ENCODE measurements at regions not wholly inside any gene's neighbourhood (a gene's known extent, or its start where the extent isn't known, plus 50 kb on each side); places are given as distances from the start of the nearest gene placed in this dataset.
A peak's percentile ranks its signal among the peaks of the same experiment; 100 is the strongest.

DNA sequence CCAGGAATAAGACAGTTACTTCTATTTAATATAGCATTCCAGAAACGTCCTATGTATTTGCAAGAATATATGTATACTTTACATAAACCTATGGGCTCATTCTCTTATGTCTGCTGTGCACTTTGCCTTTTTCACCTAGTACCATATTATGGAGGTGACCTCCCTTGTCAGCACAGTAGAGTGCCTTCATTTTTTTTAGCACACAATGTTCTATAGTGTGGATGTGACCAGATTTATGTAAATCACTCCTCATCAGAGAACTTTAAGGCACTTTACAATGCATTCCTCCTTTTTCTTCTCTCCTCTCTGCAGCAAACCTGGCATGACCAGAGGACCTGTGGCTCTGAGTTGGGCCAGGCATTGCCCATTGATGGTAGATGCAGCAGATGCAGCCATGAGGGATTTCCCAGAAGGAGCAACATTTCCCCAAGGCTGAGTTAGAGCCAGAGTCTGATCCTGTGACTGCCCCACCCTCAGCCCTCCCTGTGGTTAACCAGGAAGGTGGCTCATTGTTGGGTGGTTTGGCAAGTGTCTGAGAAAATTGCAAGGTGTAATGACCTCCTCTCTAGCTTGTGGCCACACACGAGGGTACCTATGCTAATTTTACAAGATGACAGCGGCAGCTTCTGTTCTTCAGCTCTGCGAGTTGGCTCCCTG, 76.5 kb upstream of the DLX2 start:
- H3K4me1 Mint-ChIP-seq: peaks cover 11% of the 10 kb centered on the region
- ATAC-seq (no peak), DNase-seq (peak; percentile 32)
- no peak overlapping the region for H3K4me3 Mint-ChIP-seq
- CTCF ChIA-PET: interaction anchor here (0.8 to 1.6 kb wide), 5 partner anchors 15 to 383 kb away, joined by 3 to 4 read pairs (median 4); no protein-coding TSS in a partner anchor
- no peaks in the 10 kb centered on the region for H3K36me3 Mint-ChIP-seq (ENCODE audit: low read depth)
- intact Hi-C loops (cut with DNase I, micrococcal nuclease): no loop called here
- H3K27me3 Mint-ChIP-seq: no peaks in the 10 kb centered on the region
- H3K9me3 Mint-ChIP-seq (ENCODE audit: low read depth): no peaks in the 10 kb centered on the region
- POLR2A ChIA-PET: no interaction called here
- no peak overlapping the region for H3K27ac Mint-ChIP-seq

DNA sequence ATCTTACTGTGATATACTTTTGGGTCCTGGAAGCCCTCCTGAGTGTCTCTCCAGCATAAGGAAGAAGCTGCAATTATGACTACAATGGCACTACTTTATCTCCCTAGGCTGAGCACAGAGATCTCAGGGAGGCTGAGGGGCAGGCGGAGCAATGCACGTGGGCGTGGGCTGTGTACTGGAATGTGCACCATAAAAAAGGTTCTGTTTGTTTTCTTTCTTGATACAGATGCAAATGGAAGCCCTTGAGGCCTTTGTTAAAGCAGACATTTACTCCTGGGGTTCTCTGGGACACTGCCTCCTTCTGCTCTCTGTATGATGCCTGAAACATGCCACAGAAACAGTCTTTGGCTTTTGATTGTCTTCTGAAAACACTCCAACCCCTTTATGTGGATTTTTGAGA, 79.1 kb upstream of the DLX2 start:
- H3K4me3 Mint-ChIP-seq: no peak overlapping the region
- intact Hi-C loops (cut with DNase I, micrococcal nuclease): no loop called here
- H3K9me3 Mint-ChIP-seq (ENCODE audit: low read depth): peaks cover 8% of the 10 kb centered on the region
- ATAC-seq (no peak), DNase-seq (no peak)
- ChIA-PET CTCF (interaction anchor here (0.5 to 1.6 kb wide), 3 partner anchors 54 to 648 kb away, joined by 3 to 4 read pairs (median 3); no protein-coding TSS in a partner anchor), POLR2A (no interaction called here)
- H3K36me3 Mint-ChIP-seq (ENCODE audit: low read depth): no peaks in the 10 kb centered on the region
- H3K4me1 Mint-ChIP-seq: peaks cover 11% of the 10 kb centered on the region
- H3K27ac Mint-ChIP-seq: no peak overlapping the region
- H3K27me3 Mint-ChIP-seq: no peaks in the 10 kb centered on the region

DNA sequence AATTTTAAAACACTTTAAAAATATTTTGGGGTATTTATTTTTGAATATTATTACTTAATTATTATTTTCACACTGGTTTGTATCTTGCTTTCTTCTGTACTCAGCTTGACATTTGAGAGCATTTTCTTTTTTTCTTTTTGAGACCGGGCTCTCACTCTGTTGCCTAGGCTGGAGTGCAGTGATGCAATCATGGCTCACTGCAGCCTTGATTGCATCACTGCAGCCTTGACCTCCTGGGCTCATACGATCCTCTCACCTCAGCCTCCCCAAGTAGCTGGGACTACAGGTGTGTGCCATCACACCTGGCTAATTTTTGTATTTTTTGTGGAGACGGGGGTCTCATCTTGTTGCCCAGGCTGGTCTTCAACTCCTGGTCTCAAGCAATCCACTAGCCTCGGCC, 79.9 kb upstream of the DLX2 start:
- H3K36me3 Mint-ChIP-seq (ENCODE audit: low read depth): no peaks in the 10 kb centered on the region
- ATAC-seq: no peak

DNA sequence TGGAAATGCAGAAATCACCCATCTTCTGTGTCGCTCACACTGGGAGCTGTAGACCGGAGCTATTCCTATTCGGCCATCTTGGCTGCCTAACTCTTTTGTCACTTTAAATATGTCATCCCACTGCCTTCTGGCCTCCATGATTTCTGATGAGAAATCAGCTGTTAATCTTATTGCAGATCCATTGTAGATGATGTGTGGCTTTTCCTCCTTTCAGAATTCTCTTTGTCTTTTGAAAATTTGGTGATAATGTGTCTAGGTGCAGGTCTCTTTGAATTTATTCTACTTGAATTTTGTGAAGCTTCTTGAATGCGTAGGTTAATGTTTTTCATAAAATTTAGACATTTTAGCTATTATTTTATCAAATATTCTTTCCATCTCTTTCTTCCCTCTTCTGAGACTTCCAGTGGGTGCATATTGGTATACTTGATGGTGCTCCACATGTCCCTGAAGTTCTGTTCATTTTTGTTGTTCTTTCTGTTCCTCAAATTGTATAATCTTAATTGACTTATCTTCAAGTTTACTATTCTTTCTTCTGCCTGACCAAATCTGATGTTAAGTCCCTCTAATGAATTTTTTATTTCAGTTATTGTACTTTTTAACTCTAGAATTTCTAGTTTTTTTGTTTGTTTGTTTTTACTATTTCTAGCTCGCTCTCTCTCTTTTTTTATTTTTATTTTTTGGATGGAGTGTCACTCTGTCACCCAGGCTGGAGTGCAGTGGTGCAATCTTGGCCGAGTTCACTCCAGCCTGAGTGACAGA, 90.8 kb upstream of the DLX2 start:
- intact Hi-C loops (cut with DNase I, micrococcal nuclease): no loop called here
- Mint-ChIP-seq H3K4me1 (peaks cover 13% of the 10 kb centered on the region), H3K36me3 (ENCODE audit: low read depth) (peaks cover 18% of the 10 kb centered on the region), H3K4me3 (no peak overlapping the region), H3K27me3 (peaks cover 28% of the 10 kb centered on the region), H3K27ac (no peak overlapping the region), H3K9me3 (ENCODE audit: low read depth) (peaks cover 25% of the 10 kb centered on the region)
- ATAC-seq (no peak), DNase-seq (no peak)
- ChIA-PET POLR2A (interaction anchor here (0.6 kb wide), 1 partner anchor 401 kb away, joined by 3 read pairs; no protein-coding TSS in a partner anchor), CTCF (interaction anchor here (0.6 to 1.3 kb wide), 3 partner anchors 12 to 272 kb away, joined by 3 to 8 read pairs (median 3); no protein-coding TSS in a partner anchor)

More for the DNA sequence above, 79.9 kb upstream of the DLX2 start:
- Mint-ChIP-seq H3K27ac (no peak overlapping the region), H3K27me3 (no peaks in the 10 kb centered on the region), H3K4me1 (peaks cover 11% of the 10 kb centered on the region), H3K4me3 (no peak overlapping the region), H3K9me3 (ENCODE audit: low read depth) (peaks cover 8% of the 10 kb centered on the region)
- POLR2A ChIA-PET: no interaction called here
- CTCF ChIA-PET: interaction anchor here (1.5 to 1.6 kb wide), 2 partner anchors 55 to 279 kb away, joined by 3 to 4 read pairs; no protein-coding TSS in a partner anchor
- intact Hi-C loops (cut with DNase I, micrococcal nuclease): no loop called here
- DNase-seq: no peak

DNA sequence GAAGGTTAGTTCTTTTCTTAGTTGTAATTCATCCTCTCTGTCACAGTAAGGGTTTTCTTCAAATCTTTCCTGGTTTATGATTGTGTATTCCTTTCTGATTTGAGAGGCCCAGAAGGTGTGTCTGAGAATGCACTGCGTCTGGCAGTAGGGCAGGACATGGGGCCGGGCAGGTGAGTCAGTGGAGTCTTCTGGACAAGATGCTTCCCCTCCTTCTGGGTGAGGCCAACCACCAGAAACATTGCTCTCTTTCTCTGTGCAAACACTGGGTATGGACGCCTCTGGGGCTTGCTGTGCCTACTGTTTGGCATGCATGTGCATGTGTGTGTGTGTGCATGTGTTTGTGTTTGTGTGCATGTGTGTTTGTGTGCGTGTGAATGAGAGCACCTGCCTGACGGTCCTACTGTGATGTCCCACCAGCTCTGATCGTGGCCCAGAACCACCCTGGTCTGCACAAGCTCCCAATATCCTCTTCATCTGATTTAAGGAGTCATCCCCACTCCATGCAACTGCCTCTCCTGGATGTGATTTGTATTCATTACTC, 93.2 kb upstream of the DLX2 start:
- DNase-seq (no peak), ATAC-seq (no peak)
- Mint-ChIP-seq H3K9me3 (ENCODE audit: low read depth) (peaks cover 28% of the 10 kb centered on the region), H3K27ac (no peak overlapping the region), H3K4me3 (no peak overlapping the region), H3K4me1 (peaks cover 13% of the 10 kb centered on the region), H3K27me3 (peaks cover 34% of the 10 kb centered on the region), H3K36me3 (ENCODE audit: low read depth) (peaks cover 21% of the 10 kb centered on the region)
- POLR2A ChIA-PET: no interaction called here
- intact Hi-C loops (cut with DNase I, micrococcal nuclease): loop anchor here (2.0 to 5.0 kb wide), 2 partner anchors 56 to 267 kb away; no protein-coding TSS in a partner anchor
- CTCF ChIA-PET: interaction anchor here (2.2 kb wide), 1 partner anchor 22 kb away, joined by 5 read pairs; no protein-coding TSS in a partner anchor

DNA sequence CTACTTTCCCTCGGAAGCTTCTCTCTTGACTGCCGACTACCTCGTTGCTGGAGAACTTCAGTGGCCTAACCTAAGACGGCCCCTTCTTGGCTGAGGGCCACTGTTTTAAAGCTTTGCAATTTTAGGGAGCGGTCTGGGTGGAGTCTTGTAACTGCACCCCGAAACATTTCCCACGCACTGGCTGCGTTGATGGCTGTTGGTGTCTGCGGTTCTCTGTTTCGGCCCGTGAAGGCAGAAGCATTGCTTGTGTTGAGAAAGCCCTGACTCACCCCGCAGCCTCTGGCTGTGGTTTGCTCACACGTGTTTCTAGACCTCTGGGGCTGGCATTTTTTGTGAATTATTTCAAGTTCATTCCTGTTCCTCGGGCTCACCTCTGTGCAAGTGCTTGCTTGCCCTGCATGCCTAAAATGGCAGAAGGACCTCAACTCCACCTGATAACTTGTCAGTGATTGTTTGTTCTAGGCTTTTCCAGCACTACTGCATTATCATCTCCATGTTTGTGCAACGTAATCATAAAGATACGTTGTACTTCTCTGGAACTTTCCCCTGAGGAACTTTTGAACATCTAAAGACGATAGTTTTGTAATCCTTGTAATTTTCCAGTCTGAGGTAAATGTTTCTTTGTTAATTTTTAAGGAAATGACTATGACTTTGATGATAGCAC, 94.2 kb upstream of the DLX2 start:
- ChIA-PET POLR2A (no interaction called here), CTCF (interaction anchor here (0.8 to 2.2 kb wide), 4 partner anchors 23 to 272 kb away, joined by 3 to 6 read pairs (median 4); no protein-coding TSS in a partner anchor)
- intact Hi-C loops (cut with DNase I, micrococcal nuclease): loop anchor here (2.0 to 5.0 kb wide), 2 partner anchors 55 to 266 kb away; no protein-coding TSS in a partner anchor
- Mint-ChIP-seq H3K9me3 (ENCODE audit: low read depth) (peaks cover 28% of the 10 kb centered on the region), H3K4me1 (peaks cover 13% of the 10 kb centered on the region), H3K4me3 (no peak overlapping the region), H3K27ac (no peak overlapping the region), H3K36me3 (ENCODE audit: low read depth) (peaks cover 21% of the 10 kb centered on the region), H3K27me3 (peaks cover 32% of the 10 kb centered on the region)
- ATAC-seq (peak; percentile 96), DNase-seq (peak; percentile 84)

DNA sequence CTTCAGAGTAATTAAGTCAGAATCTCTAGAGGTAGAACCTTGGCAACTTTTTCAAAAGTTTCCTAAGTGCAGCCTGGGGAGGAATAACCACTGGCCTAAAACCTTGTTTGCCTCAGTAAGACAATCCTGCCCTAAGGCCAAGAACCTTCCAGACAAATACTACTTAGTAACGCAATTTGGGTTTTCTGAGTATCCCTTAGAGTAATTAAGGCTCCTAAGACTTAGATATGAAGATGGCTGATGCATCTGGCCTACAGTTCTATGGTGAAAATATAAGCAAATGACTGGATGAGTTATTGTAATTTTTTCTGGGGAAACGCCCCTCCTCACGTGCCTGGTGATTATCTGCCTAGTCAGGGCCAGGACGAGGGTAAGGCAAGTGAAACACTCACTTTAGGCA, 95.7 kb upstream of the DLX2 start:
- H3K27me3 Mint-ChIP-seq: peaks cover 31% of the 10 kb centered on the region

DNA sequence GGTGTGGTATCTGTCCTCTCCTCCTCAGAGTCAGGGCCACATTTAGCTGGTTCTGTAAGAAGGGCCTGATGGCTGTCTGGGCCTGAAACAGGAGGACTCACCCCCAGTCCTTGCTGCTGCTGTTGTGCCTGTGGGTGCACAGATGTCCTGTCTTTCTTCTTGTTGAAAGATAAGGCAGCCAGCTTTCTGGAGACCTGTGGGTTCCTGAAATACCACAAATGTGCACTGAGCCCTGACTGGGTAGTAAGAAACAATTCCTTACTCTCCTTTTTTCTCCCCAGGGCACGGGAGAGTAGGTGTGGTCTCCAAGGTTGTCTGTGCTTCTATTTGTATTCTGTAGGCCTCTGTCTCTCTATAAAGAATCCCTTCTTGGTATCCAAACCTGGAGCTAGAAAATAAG, 96.2 kb upstream of the DLX2 start:
- Mint-ChIP-seq H3K4me3 (no peak overlapping the region), H3K27me3 (peaks cover 31% of the 10 kb centered on the region), H3K9me3 (ENCODE audit: low read depth) (peaks cover 21% of the 10 kb centered on the region), H3K36me3 (ENCODE audit: low read depth) (peaks cover 16% of the 10 kb centered on the region), H3K27ac (no peak overlapping the region), H3K4me1 (peaks cover 13% of the 10 kb centered on the region)
- intact Hi-C loops (cut with DNase I, micrococcal nuclease): loop anchor here in 1 of 2 experiments (5.0 kb wide), 1 partner anchor 53 kb away; no protein-coding TSS in a partner anchor
- ATAC-seq (no peak), DNase-seq (no peak)
- ChIA-PET POLR2A (interaction anchor here (0.6 kb wide), 1 partner anchor 232 kb away, joined by 3 read pairs; no protein-coding TSS in a partner anchor), CTCF (interaction anchor here (0.7 to 1.1 kb wide), 3 partner anchors 23 to 262 kb away, joined by 3 to 4 read pairs (median 3); no protein-coding TSS in a partner anchor)

More for the DNA sequence above, 95.7 kb upstream of the DLX2 start:
- ChIA-PET POLR2A (no interaction called here), CTCF (no interaction called here)
- Mint-ChIP-seq H3K36me3 (ENCODE audit: low read depth) (peaks cover 19% of the 10 kb centered on the region), H3K9me3 (ENCODE audit: low read depth) (peaks cover 25% of the 10 kb centered on the region), H3K27ac (no peak overlapping the region), H3K4me1 (peaks cover 13% of the 10 kb centered on the region), H3K4me3 (no peak overlapping the region)
- intact Hi-C loops (cut with DNase I, micrococcal nuclease): loop anchor here in 1 of 2 experiments (5.0 kb wide), 1 partner anchor 54 kb away; no protein-coding TSS in a partner anchor
- no peak for ATAC-seq
- no peak for DNase-seq

DNA sequence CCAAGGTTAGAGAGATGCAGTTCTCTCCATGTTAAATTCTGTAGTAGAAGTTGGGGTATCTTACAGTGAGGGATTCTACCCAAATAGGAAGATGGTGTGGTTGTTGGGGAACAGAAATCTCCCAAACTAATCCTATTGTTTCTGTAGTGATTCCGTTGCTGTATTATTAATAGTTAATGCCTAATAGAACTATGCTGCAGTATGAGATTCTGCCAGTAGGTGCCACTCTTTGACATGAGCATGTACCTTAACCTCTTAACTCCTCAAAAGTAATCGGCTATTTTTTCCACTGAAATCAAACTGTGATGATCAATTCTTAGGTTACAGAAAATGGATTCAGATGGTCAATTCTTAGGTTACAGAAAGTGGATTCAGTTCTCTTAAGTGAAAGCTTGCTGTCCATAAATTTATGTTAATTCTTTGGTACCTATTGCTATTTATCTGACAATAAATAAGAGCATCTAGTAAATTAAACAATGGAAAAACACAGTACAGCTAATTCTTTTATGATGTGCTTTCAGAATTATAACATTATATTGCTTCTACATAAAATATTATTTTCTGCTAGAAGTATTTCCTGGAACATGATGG, 97.9 kb upstream of the DLX2 start:
- Mint-ChIP-seq H3K4me3 (no peak overlapping the region), H3K27me3 (peaks cover 33% of the 10 kb centered on the region), H3K36me3 (ENCODE audit: low read depth) (peaks cover 7% of the 10 kb centered on the region), H3K27ac (no peak overlapping the region), H3K4me1 (peaks cover 13% of the 10 kb centered on the region), H3K9me3 (ENCODE audit: low read depth) (peaks cover 9% of the 10 kb centered on the region)
- ATAC-seq: no peak
- ChIA-PET CTCF (interaction anchor here (0.6 to 2.2 kb wide), 6 partner anchors 16 to 811 kb away, joined by 3 to 10 read pairs (median 4); no protein-coding TSS in a partner anchor), POLR2A (no interaction called here)
- intact Hi-C loops (cut with DNase I, micrococcal nuclease): loop anchor here in 1 of 2 experiments (1.0 kb wide), 1 partner anchor 265 kb away; no protein-coding TSS in a partner anchor
- peak; percentile 52 for DNase-seq

DNA sequence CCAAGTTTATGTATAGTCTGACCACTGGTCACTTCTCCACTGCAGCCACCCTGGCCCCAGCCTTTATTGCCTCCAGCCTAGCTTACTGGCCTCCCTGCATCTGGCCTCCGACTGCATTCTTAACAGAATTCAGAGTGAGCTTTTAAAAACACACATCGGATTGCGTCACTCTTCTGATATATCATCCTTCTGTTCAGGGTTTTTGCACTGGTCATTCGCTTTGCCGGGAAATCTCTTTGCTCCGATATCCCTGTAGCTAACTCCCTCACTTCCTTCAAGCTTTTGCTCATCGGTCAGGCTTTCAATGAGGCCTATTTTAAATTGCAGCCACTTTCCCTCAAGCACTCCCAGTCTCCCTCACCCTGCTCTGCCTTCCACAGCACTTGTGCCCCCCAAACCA, 101.6 kb upstream of the DLX2 start:
- no peak for DNase-seq
- CTCF ChIA-PET: interaction anchor here (0.6 kb wide), 1 partner anchor 280 kb away, joined by 3 read pairs; no protein-coding TSS in a partner anchor
- peaks cover 3% of the 10 kb centered on the region for H3K9me3 Mint-ChIP-seq (ENCODE audit: low read depth)
- H3K27ac Mint-ChIP-seq: no peak overlapping the region
- H3K27me3 Mint-ChIP-seq: peaks cover 17% of the 10 kb centered on the region
- H3K4me3 Mint-ChIP-seq: no peak overlapping the region
- intact Hi-C loops (cut with DNase I, micrococcal nuclease): no loop called here
- H3K36me3 Mint-ChIP-seq (ENCODE audit: low read depth): peaks cover 3% of the 10 kb centered on the region
- H3K4me1 Mint-ChIP-seq: no peaks in the 10 kb centered on the region
- no peak for ATAC-seq
- POLR2A ChIA-PET: interaction anchor here (0.7 kb wide), 1 partner anchor 43 kb away, joined by 5 read pairs; no protein-coding TSS in a partner anchor

Measured in activated CD4-positive, alpha-beta T cell treated with anti-CD3 and anti-CD28 coated beads for 36 hours (primary cell).